Endodermal cell (in vitro differentiated cells): ENCODE measurements at regions not wholly inside any gene's neighbourhood (a gene's known extent, or its start where the extent isn't known, plus 50 kb on each side); places are given as distances from the start of the nearest gene placed in this dataset.
A peak's percentile ranks its signal among the peaks of the same experiment; 100 is the strongest.

Experiments used
- DNase-seq: peaks from one replicate; pipeline ENCODE4 v3.0.0-alpha.2; 2017
- H3K27ac ChIP-seq: 2 replicates; pipeline ENCODE4 v1.5.1; 2013; ENCODE audit warnings: mild to moderate bottlenecking, low read depth, low read length, moderate library complexity
- H3K27me3 ChIP-seq: 2 replicates; pipeline ENCODE4 v1.6.1; 2013; ENCODE audit warnings: mild to moderate bottlenecking, low read length, moderate library complexity; ENCODE audit not compliant: insufficient read depth, control insufficient read depth, poor library complexity, severe bottlenecking
- H3K36me3 ChIP-seq: 2 replicates; pipeline ENCODE4 v1.7.0; 2013; ENCODE audit warnings: mild to moderate bottlenecking, low read length, moderate library complexity; ENCODE audit not compliant: control insufficient read depth, insufficient read depth
- H3K4me1 ChIP-seq: one replicate; pipeline ENCODE4 v1.7.0; 2013; ENCODE audit warnings: low read length; ENCODE audit not compliant: control insufficient read depth, insufficient read depth
- H3K4me3 ChIP-seq: 2 replicates; pipeline ENCODE4 v1.5.1; 2013; ENCODE audit warnings: mild to moderate bottlenecking, low read length, moderate library complexity
- H3K9ac ChIP-seq: 2 replicates; pipeline ENCODE4 v1.6.1; 2013; ENCODE audit warnings: mild to moderate bottlenecking, low read length, moderate library complexity; ENCODE audit not compliant: poor library complexity, severe bottlenecking; ENCODE audit errors: extremely low read depth
- H3K9me3 ChIP-seq: 2 replicates; pipeline ENCODE4 v1.6.1; 2013; ENCODE audit warnings: mild to moderate bottlenecking, low read length, moderate library complexity; ENCODE audit not compliant: control insufficient read depth
- H3K27ac Mint-ChIP-seq: 2 replicates; pipeline ENCODE4 v1.8.0; 2020; ENCODE audit warnings: mixed read lengths
- H3K27me3 Mint-ChIP-seq: 2 replicates; pipeline ENCODE4 v1.8.0; 2021; ENCODE audit warnings: mild to moderate bottlenecking, mixed read lengths; ENCODE audit not compliant: insufficient read depth
- H3K36me3 Mint-ChIP-seq: 2 replicates; pipeline ENCODE4 v1.8.0; 2020; ENCODE audit warnings: low read depth, mixed read lengths
- H3K4me1 Mint-ChIP-seq: 2 replicates; pipeline ENCODE4 v1.8.0; 2020; ENCODE audit warnings: mixed read lengths
- H3K4me3 Mint-ChIP-seq: 2 replicates; pipeline ENCODE4 v1.8.0; 2020; ENCODE audit warnings: mild to moderate bottlenecking, moderate library complexity, mixed read lengths
- H3K9me3 Mint-ChIP-seq: 2 replicates; pipeline ENCODE4 v1.8.0; 2020; ENCODE audit warnings: mild to moderate bottlenecking, mixed read lengths
- CTCF ChIP-seq: fragments of 200-600 bp; sonication (generic); conservative IDR thresholded peaks from 2 replicates; pipeline ENCODE4 v1.5.0; 2021; ENCODE audit warnings: antibody characterized with exemption, mild to moderate bottlenecking
- WGBS, 2 experiments: methylation state at CpG; one replicate each; pipeline versions ENCODE4 v1.1.5 to v1.1.7; 2013; ENCODE audit warnings: missing lambda C conversion rate in 2 of 2, mixed read lengths in 1 of 2; ENCODE audit not compliant: insufficient coverage in 1 of 2, insufficient read length in 1 of 2; 5-methylcytosine and 5-hydroxymethylcytosine counted together

DNA sequence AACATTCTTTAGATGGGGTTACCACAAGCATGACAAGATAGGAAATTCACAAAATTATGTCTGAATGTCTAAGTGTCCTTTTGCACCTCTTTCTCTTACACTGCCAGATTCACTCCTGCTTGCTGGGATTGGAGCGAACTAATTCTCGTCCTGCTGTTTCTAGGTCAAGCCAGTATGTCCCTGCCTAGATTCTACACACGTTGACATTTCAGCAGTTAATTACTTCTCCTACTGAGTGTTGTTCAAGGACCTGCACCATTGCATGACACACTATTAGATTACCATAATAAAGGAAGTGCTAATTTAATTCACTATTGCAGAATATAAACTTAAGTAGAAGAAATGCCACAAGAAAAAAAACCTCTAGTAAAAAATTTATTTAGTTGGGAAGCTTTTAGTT, 1911.7 kb downstream of the PCDH7 start:
- Histone ChIP-seq H3K9ac (no peak overlapping the region), H3K9me3 (peaks cover 14% of the 10 kb centered on the region), H3K4me3 (no peak overlapping the region), H3K4me1 (no peaks in the 10 kb centered on the region), H3K36me3 (no peaks in the 10 kb centered on the region), H3K27me3 (no peaks in the 10 kb centered on the region), H3K27ac (no peak overlapping the region)
- DNase-seq: no peak
- no peak overlapping the region for H3K4me3 Mint-ChIP-seq
- TF ChIP-seq CTCF: no peak
- no peaks in the 10 kb centered on the region for H3K4me1 Mint-ChIP-seq
- H3K27me3 Mint-ChIP-seq: no peaks in the 10 kb centered on the region
- peaks cover 36% of the 10 kb centered on the region for H3K9me3 Mint-ChIP-seq
- WGBS, 2 experiments: 67% methylated on average over 3 of the region's 3 CpGs; no CpG with 5 or more reads in 1 of the 2 experiments
- no peak overlapping the region for H3K27ac Mint-ChIP-seq
- H3K36me3 Mint-ChIP-seq: peaks cover 4% of the 10 kb centered on the region

DNA sequence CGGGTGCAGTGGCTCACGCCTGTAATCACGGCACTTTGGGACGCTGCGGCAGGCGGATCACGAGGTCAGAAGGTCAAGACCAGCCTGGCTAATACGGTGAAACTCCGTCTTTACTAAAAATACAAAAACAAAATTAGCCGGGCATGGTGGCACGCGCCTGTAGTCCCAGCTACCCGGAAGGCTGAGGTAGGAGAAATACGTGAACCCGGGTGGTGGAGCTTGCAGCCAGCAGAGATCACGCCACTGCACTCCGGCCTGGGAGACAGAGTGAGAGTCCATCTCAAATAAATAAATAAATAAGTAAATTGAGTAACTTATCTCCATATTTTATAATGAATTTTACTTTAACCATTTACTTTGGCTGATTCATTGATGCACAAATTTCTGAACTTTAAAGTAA, 1913.3 kb downstream of the PCDH7 start:
- Mint-ChIP-seq H3K4me3 (no peak overlapping the region), H3K9me3 (peaks cover 25% of the 10 kb centered on the region), H3K27ac (no peak overlapping the region), H3K27me3 (no peaks in the 10 kb centered on the region), H3K36me3 (no peaks in the 10 kb centered on the region), H3K4me1 (no peaks in the 10 kb centered on the region)
- Histone ChIP-seq H3K36me3 (no peaks in the 10 kb centered on the region), H3K27me3 (no peaks in the 10 kb centered on the region), H3K4me3 (no peak overlapping the region), H3K9ac (no peak overlapping the region), H3K27ac (no peak overlapping the region), H3K9me3 (peaks cover 4% of the 10 kb centered on the region), H3K4me1 (no peaks in the 10 kb centered on the region)
- DNase-seq: no peak
- WGBS, 2 experiments: 93 to 96% methylated on average over 8 to 16 of the region's 17 CpGs
- no peak for TF ChIP-seq CTCF

DNA sequence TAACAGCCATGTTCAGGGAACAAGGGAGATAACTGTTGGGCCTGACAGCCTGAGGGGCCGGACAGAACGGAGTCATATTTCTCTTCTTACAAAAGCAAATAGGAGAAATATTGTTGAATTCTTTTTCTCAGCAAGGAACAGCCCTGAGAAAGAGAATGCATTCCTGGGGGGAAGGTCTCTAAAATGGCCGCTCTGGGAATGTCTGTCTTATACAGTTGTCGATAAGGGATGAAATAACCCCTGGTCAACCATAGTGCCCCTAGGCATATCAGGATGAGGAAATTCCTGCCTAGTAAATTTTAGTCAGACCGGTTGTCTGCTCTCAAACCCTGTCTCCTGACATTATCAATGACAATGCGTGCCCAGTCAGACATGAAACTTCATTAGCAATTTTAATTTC, 1925.5 kb downstream of the PCDH7 start:
- no peaks in the 10 kb centered on the region for H3K4me1 ChIP-seq
- H3K9ac ChIP-seq: no peak overlapping the region
- DNase-seq: peak; percentile 51
- H3K4me1 Mint-ChIP-seq: no peaks in the 10 kb centered on the region
- peaks cover 33% of the 10 kb centered on the region for H3K9me3 ChIP-seq
- WGBS, 2 experiments: 82 to 92% methylated on average over 4 to 6 of the region's 6 CpGs
- no peak for TF ChIP-seq CTCF
- H3K36me3 ChIP-seq: no peaks in the 10 kb centered on the region
- no peak overlapping the region for H3K4me3 ChIP-seq
- H3K4me3 Mint-ChIP-seq: no peak overlapping the region
- no peak overlapping the region for H3K27ac Mint-ChIP-seq
- H3K9me3 Mint-ChIP-seq: peaks cover 61% of the 10 kb centered on the region
- H3K27me3 ChIP-seq: no peaks in the 10 kb centered on the region
- peaks cover 11% of the 10 kb centered on the region for H3K36me3 Mint-ChIP-seq
- H3K27ac ChIP-seq: no peak overlapping the region
- H3K27me3 Mint-ChIP-seq: no peaks in the 10 kb centered on the region
